Neural crest cell (in vitro differentiated cells): ENCODE measurements at regions not wholly inside any gene's neighbourhood (a gene's known extent, or its start where the extent isn't known, plus 50 kb on each side); places are given as distances from the start of the nearest gene placed in this dataset.

Source experiments
- DNase-seq: peaks from one replicate; pipeline ENCODE4 v3.0.0; 2021; ENCODE audit warnings: low read depth, mixed read lengths, low spot score
- H3K27ac Mint-ChIP-seq: one replicate; pipeline ENCODE4 v1.8.0; 2021; ENCODE audit warnings: mild to moderate bottlenecking, mixed read lengths; ENCODE audit not compliant: unreplicated experiment
- H3K27me3 Mint-ChIP-seq: 2 replicates; pipeline ENCODE4 v1.8.0; 2021; ENCODE audit warnings: low read depth, mild to moderate bottlenecking, mixed read lengths
- H3K36me3 Mint-ChIP-seq: 2 replicates; pipeline ENCODE4 v1.8.0; 2021; ENCODE audit warnings: low read depth, mild to moderate bottlenecking, mixed read lengths
- H3K4me1 Mint-ChIP-seq: 2 replicates; pipeline ENCODE4 v1.8.0; 2021; ENCODE audit warnings: mixed read lengths
- H3K4me3 Mint-ChIP-seq: one replicate; pipeline ENCODE4 v1.8.0; 2021; ENCODE audit warnings: mild to moderate bottlenecking, mixed read lengths
- H3K9me3 Mint-ChIP-seq: 2 replicates; pipeline ENCODE4 v1.8.0; 2021; ENCODE audit warnings: mixed read lengths
- TF ChIP-seq, protein P1 (sequence below): fragments of 200-600 bp; sonication (generic); conservative IDR thresholded peaks from 2 replicates; pipeline ENCODE4 v1.5.0; 2021; ENCODE audit warnings: antibody characterized with exemption, mild to moderate bottlenecking

DNA sequence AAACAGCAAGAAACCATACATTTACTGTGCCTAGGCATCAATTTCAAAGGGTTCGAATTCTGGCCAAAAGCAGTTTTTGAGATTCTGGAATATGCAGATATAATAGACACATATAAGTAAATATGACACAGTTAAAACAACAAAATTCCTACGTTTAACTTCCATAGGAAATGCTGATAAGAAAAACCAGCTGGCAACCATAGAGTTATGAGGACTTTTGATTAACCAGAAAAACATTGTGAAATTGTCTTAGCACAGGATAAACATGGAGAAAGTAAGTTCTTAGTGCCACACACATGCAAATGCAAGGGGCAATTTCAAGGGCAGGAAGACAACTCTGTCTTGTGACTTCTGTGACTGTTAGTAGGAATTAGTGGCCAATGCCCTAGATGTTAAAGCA, 702.1 kb downstream of the TNS3 start:
- Mint-ChIP-seq H3K9me3 (peaks cover 14% of the 10 kb centered on the region), H3K36me3 (peaks cover 3% of the 10 kb centered on the region), H3K4me1 (no peaks in the 10 kb centered on the region), H3K4me3 (no peak overlapping the region), H3K27me3 (no peaks in the 10 kb centered on the region), H3K27ac (no peak overlapping the region)
- DNase-seq: no peak
- TF ChIP-seq, protein P1, sequence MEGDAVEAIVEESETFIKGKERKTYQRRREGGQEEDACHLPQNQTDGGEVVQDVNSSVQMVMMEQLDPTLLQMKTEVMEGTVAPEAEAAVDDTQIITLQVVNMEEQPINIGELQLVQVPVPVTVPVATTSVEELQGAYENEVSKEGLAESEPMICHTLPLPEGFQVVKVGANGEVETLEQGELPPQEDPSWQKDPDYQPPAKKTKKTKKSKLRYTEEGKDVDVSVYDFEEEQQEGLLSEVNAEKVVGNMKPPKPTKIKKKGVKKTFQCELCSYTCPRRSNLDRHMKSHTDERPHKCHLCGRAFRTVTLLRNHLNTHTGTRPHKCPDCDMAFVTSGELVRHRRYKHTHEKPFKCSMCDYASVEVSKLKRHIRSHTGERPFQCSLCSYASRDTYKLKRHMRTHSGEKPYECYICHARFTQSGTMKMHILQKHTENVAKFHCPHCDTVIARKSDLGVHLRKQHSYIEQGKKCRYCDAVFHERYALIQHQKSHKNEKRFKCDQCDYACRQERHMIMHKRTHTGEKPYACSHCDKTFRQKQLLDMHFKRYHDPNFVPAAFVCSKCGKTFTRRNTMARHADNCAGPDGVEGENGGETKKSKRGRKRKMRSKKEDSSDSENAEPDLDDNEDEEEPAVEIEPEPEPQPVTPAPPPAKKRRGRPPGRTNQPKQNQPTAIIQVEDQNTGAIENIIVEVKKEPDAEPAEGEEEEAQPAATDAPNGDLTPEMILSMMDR: no peak

DNA sequence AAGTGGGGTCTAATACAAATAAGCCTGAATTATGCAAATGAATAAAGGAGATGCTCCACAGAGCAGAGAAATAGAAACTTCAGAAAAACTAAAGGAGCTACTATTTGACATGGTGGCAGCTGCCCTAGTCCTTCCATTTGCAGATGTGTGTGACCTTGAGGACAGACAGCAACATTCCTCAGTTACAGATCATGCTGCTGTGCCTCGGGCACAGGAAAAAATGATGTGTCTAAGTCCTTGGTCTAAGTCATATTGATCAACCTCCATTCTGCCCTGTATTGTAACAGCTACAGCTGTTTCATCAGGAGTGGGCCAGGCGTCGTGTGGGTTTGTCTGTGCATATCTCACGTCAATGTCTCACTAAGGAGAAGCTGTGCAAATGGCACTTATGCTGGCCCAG, 710.4 kb downstream of the TNS3 start:
- no peaks in the 10 kb centered on the region for H3K4me1 Mint-ChIP-seq
- H3K27me3 Mint-ChIP-seq: no peaks in the 10 kb centered on the region
- no peak overlapping the region for H3K4me3 Mint-ChIP-seq
- no peak overlapping the region for H3K27ac Mint-ChIP-seq
- H3K9me3 Mint-ChIP-seq: peaks cover 10% of the 10 kb centered on the region
- no peaks in the 10 kb centered on the region for H3K36me3 Mint-ChIP-seq
- DNase-seq: no peak
- TF ChIP-seq, protein P1: no peak

DNA sequence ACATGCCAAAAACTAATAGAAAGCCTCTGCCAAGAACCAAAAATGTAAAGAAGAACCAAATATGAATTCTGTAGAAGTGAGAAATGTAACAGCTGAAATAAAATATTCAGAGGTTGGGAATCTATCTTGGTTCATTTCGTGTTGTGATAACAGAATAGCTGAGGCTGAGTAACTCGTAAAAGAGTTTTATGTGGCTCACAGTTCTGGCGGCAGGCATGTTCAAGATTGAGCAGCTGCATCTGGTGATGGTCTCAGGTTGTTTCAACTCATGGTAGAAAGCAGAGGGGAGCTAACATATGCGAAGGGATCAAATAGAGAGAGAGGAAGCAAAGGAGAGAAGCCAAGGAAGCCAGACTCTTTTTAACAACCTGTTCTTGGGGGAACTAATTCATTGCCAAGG, 717.2 kb downstream of the TNS3 start:
- H3K27me3 Mint-ChIP-seq: no peaks in the 10 kb centered on the region
- DNase-seq: no peak
- no peak overlapping the region for H3K4me3 Mint-ChIP-seq
- no peak overlapping the region for H3K27ac Mint-ChIP-seq
- TF ChIP-seq, protein P1: no peak
- H3K4me1 Mint-ChIP-seq: peaks cover 14% of the 10 kb centered on the region
- H3K36me3 Mint-ChIP-seq: no peaks in the 10 kb centered on the region
- H3K9me3 Mint-ChIP-seq: peaks cover 10% of the 10 kb centered on the region

DNA sequence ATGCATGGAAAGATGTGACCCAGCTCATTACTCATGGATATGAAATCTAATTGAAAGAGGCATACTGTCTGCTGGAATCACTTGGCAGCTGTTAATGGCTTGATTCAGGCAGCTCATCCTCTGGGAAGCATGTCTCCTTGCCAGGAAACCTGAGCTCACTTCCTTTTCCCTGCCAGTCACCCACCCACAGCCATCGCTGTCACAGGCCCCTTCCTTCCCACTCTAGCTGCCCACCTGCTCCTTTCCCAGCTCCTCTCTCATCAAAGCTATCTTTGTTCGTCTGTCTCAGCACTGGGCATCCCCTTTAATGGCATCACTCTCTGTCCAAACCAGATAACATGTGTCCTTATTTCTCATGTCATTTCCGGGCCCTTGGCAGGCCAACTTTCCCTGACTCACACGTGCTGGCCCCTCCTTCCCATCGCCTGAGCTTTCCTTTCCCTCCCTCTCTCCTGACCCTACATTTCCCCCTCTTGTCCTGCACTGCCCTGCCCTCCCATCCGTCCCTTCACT, 721.9 kb downstream of the TNS3 start:
- Mint-ChIP-seq H3K4me1 (peaks cover 14% of the 10 kb centered on the region), H3K36me3 (no peaks in the 10 kb centered on the region), H3K27ac (no peak overlapping the region), H3K27me3 (no peaks in the 10 kb centered on the region), H3K4me3 (no peak overlapping the region), H3K9me3 (peaks cover 18% of the 10 kb centered on the region)
- TF ChIP-seq, protein P1: no peak
- DNase-seq: no peak

DNA sequence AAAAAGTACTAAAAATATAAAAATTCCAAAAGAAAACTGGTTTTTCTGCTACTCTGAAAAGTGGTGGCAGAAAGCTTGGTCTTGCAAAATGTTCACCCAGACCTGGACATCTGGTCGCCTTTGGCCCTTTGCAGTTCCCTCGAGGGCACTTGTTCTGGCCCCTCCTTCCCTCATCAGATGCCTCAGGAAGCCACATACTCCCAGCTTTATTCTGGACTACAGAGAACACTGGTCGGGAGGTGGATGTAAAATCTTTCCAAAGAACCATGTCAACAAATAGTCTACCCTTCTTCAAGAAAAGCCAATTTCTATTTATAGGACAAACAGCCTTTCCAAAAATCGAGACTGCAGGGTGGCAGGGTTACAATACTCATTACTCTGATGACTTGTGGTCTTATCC, 726.1 kb downstream of the TNS3 start:
- DNase-seq: no peak
- Mint-ChIP-seq H3K4me1 (peaks cover 8% of the 10 kb centered on the region), H3K9me3 (peaks cover 9% of the 10 kb centered on the region), H3K27ac (no peak overlapping the region), H3K4me3 (no peak overlapping the region), H3K36me3 (no peaks in the 10 kb centered on the region), H3K27me3 (no peaks in the 10 kb centered on the region)
- TF ChIP-seq, protein P1: no peak
